Panc1 (cell line): ENCODE measurements at regions not wholly inside any gene's neighbourhood (a gene's known extent, or its start where the extent isn't known, plus 50 kb on each side); places are given as distances from the start of the nearest gene placed in this dataset.

Experiments
- CTCF ChIP-seq: fragments of 450-650 bp; IDR thresholded peaks from 2 replicates; pipeline ENCODE4 v1.5.1; 2017; ENCODE audit warnings: mild to moderate bottlenecking
- REST ChIP-seq, 2 experiments: IDR thresholded peaks; 2 replicates each; pipeline ENCODE4 v1.6.1; 2011 to 2012; ENCODE audit warnings: low read depth in 2 of 2, control low read depth in 1 of 2, low read length in 1 of 2, mild to moderate bottlenecking in 1 of 2, moderate library complexity in 1 of 2; ENCODE audit not compliant: insufficient read depth in 1 of 2
- TCF7L2 ChIP-seq: IDR thresholded peaks from 2 replicates; pipeline ENCODE4 v1.6.1; 2011; ENCODE audit warnings: mild to moderate bottlenecking, low read depth, low read length, inconsistent platforms

- TF ChIP-seq CTCF (no peak), TCF7L2 (no peak), REST (IDR thresholded peaks at IDR 0.05; ENCODE audit: insufficient read depth in 1 of 2, low read depth in 2 of 2, low read length in 1 of 2) (no peak)
Observed at GRCh38 chr16:51880776-51881175, 666.2 kb downstream of the TOX3 start.
